ENCODE measurements at regions not wholly inside any gene's neighbourhood (a gene's known extent, or its start where the extent isn't known, plus 50 kb on each side); places are given as distances from the start of the nearest gene placed in this dataset.
"Not testable (repeated sequence)": the region's sequence is repeated elsewhere in the genome, so short reads cannot be mapped to it uniquely, and the experiment has no call there.

DNA sequence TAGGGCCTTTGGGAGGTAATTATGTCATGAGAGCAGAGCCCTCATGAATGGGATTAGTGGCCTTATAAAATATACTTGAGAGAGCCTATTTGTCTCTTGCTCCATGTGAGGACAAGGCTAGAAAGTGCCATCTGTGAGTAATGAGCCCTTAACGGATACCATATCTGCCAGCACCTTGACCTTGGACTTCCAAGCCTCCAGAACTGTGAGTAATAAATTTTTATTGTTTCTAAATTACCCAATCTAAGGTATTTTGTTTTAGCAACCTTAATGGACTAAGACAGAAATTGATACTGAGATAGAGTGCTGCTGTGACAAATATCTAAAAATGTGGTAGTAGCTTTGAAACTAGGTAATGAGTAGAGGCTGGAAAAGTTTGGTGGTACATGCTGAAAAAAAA is 285.0 kb upstream of the DIPK2B start:
- H3K4me3 Mint-ChIP-seq, result no peak overlapping the region
- no peaks in the 10 kb centered on the region for H3K36me3 Mint-ChIP-seq (ENCODE audit: low read depth)
- peaks cover 5% of the 10 kb centered on the region for H3K9me3 Mint-ChIP-seq
- no peaks in the 10 kb centered on the region for H3K27me3 Mint-ChIP-seq (ENCODE audit: low read depth)
- no peaks in the 10 kb centered on the region for H3K4me1 Mint-ChIP-seq (ENCODE audit: low read depth)
- no peak overlapping the region for H3K27ac Mint-ChIP-seq

DNA sequence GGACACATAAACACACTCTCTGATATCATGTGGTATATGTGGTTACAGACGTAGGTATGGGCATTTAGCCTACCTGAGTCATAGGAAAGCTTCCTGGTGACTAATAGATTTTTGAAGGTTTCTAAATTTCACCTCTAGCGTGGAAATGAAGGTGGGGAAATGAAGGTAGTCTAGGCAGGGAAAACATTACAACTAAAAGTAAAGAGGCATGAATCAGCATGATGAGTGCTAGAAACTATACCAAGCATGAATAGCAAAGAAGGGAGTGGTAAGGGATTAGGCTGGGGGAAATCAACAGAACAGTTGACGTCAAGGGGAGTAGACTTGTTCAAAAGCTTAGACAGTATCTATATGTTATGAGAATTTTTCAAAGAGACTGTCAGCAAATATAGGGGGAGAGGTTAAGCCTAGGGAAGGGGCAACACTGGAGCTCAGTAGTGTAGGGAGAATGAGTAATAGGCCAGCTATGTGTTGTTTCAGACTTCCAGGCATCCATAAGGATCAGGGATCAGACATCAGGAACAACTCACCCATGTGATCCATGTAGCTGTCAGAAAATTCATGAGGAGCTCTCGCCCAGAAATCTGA is 279.3 kb upstream of the DIPK2B start:
- Mint-ChIP-seq H3K9me3 (peaks cover 16% of the 10 kb centered on the region), H3K27me3 (ENCODE audit: low read depth) (no peaks in the 10 kb centered on the region), H3K36me3 (ENCODE audit: low read depth) (no peaks in the 10 kb centered on the region), H3K4me1 (ENCODE audit: low read depth) (peaks cover 2% of the 10 kb centered on the region), H3K4me3 (no peak overlapping the region), H3K27ac (no peak overlapping the region)

GRCh38 chrX:45479196-45479834 is 278.6 kb upstream of the DIPK2B start:
- Mint-ChIP-seq H3K4me1 (ENCODE audit: low read depth) (peaks cover 2% of the 10 kb centered on the region), H3K36me3 (ENCODE audit: low read depth) (no peaks in the 10 kb centered on the region), H3K27ac (no peak overlapping the region), H3K27me3 (ENCODE audit: low read depth) (no peaks in the 10 kb centered on the region), H3K4me3 (no peak overlapping the region), H3K9me3 (peaks cover 16% of the 10 kb centered on the region)

- Mint-ChIP-seq H3K27me3 (ENCODE audit: low read depth) (no peaks in the 10 kb centered on the region), H3K4me1 (ENCODE audit: low read depth) (no peaks in the 10 kb centered on the region), H3K9me3 (peaks cover 7% of the 10 kb centered on the region), H3K27ac (no peak overlapping the region), H3K36me3 (ENCODE audit: low read depth) (no peaks in the 10 kb centered on the region), H3K4me3 (no peak overlapping the region)
Observed at GRCh38 chrX:45472968-45473367, 272.3 kb upstream of the DIPK2B start.

DNA sequence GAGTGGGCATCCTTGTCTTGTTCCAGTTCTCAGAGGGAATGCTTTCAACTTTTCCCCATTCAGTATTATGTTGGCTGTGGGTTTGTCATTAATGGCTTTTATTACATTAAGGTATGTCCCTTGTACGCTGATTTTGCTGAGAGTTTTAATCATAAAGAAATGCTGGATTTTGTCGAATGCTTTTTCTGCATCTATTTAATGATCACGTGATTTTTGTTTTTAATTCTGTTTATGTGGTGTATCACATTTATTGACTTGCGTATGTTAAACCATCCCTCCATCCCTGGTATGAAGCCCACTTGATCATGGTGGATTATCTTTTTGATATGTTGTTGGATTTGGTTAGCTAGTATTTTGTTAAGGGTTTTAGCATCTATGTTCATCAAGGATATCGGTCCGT is 266.9 kb upstream of the DIPK2B start:
- H3K4me3 Mint-ChIP-seq; H3K27me3 Mint-ChIP-seq (ENCODE audit: low read depth); H3K4me1 Mint-ChIP-seq (ENCODE audit: low read depth); H3K27ac Mint-ChIP-seq; H3K36me3 Mint-ChIP-seq (ENCODE audit: low read depth): not testable (repeated sequence)
- peaks cover 11% of the 10 kb centered on the region for H3K9me3 Mint-ChIP-seq

- H3K4me3 Mint-ChIP-seq, H3K27ac Mint-ChIP-seq: not testable (repeated sequence)
Observed at GRCh38 chrX:45455732-45456131, 255.1 kb upstream of the DIPK2B start.

DNA sequence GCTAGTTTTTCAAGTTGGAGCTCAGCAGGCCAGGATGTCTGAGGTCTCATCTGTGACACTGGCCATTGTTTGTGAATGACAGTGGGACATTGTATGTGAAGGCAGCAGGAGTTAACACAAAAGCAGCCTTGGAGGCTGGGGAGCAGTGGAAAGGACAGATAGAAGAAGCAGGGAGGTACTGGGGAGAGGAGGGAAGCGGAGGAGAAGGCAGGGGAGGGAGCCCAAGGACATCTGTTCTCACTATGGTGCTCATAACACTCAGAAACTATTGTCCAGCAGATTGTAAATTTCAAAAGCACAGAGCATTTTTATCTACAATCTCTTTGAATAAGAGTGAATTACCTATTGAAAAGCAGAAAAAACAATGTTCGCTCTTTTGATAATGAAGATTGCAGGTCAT is 253.6 kb upstream of the DIPK2B start:
- Mint-ChIP-seq H3K27ac (no peak overlapping the region), H3K4me1 (ENCODE audit: low read depth) (no peaks in the 10 kb centered on the region), H3K36me3 (ENCODE audit: low read depth) (no peaks in the 10 kb centered on the region), H3K4me3 (no peak overlapping the region), H3K9me3 (no peaks in the 10 kb centered on the region), H3K27me3 (ENCODE audit: low read depth) (no peaks in the 10 kb centered on the region)

More at GRCh38 chrX:45455732-45456131, 255.1 kb upstream of the DIPK2B start:
- H3K9me3 Mint-ChIP-seq; H3K36me3 Mint-ChIP-seq (ENCODE audit: low read depth); H3K27me3 Mint-ChIP-seq (ENCODE audit: low read depth); H3K4me1 Mint-ChIP-seq (ENCODE audit: low read depth): not testable (repeated sequence)

DNA sequence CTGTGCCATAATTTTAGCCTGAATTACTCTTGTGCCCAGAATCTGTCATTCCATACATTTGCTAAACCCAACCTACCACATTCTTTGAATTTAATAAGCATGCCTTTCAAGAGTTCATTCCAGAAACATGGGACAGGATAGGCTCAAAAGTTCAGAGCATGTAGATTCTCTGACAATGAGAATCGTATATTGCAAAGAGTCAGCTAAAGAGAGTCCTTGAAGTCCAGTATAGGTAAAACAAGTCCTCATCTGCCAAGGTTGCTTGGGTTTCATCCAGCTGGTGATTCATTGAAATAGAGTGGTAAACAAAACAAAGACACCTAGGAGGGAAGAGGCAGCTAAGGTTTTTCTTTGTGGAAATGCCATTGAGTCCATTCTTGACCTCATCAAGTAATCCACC is 249.3 kb upstream of the DIPK2B start:
- H3K36me3 Mint-ChIP-seq (ENCODE audit: low read depth), result no peaks in the 10 kb centered on the region
- no peaks in the 10 kb centered on the region for H3K27me3 Mint-ChIP-seq (ENCODE audit: low read depth)
- H3K27ac Mint-ChIP-seq, result no peak overlapping the region
- no peaks in the 10 kb centered on the region for H3K4me1 Mint-ChIP-seq (ENCODE audit: low read depth)
- H3K9me3 Mint-ChIP-seq, result no peaks in the 10 kb centered on the region
- no peak overlapping the region for H3K4me3 Mint-ChIP-seq

GRCh38 chrX:45447995-45448394 is 247.3 kb upstream of the DIPK2B start:
- Mint-ChIP-seq H3K9me3 (no peaks in the 10 kb centered on the region), H3K27me3 (ENCODE audit: low read depth) (no peaks in the 10 kb centered on the region), H3K4me3 (no peak overlapping the region), H3K27ac (no peak overlapping the region), H3K36me3 (ENCODE audit: low read depth) (no peaks in the 10 kb centered on the region), H3K4me1 (ENCODE audit: low read depth) (no peaks in the 10 kb centered on the region)

- no peak overlapping the region for H3K4me3 Mint-ChIP-seq
- no peaks in the 10 kb centered on the region for H3K36me3 Mint-ChIP-seq (ENCODE audit: low read depth)
- no peak overlapping the region for H3K27ac Mint-ChIP-seq
- H3K27me3 Mint-ChIP-seq (ENCODE audit: low read depth), result no peaks in the 10 kb centered on the region
- no peaks in the 10 kb centered on the region for H3K4me1 Mint-ChIP-seq (ENCODE audit: low read depth)
- H3K9me3 Mint-ChIP-seq, result no peaks in the 10 kb centered on the region
Observed at GRCh38 chrX:45447331-45447730, 246.7 kb upstream of the DIPK2B start.

DNA sequence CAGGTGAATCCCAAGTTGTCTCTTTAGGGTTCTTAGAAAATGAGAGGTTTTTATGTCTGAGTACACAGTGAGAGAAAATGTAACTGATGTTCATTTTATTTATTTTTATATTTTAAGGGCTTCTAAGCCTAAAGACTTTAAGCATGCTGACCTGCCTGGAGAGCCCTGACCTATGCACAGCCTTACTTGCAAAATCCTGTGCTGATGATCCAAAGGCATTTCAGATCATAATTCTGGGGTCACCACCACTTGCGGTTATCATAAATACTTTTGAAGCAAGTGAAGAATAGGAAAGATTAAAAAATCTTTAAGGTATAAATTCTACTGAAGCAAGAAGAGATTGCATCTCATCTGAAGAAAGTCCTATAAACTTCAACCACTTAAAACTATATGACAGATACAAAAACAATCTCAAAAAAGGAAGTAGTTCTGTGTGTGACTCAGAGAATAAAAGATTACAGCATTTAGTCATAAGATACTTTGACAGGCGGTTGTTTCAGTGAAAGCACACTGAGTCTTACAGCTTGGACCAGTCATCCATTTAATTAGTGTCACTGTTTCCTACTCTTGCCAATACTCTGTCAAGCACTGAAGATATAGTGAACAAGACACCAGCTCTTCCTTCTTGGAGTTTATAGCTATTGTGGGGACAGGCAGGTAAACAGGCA is 245.2 kb upstream of the DIPK2B start:
- no peaks in the 10 kb centered on the region for H3K36me3 Mint-ChIP-seq (ENCODE audit: low read depth)
- no peaks in the 10 kb centered on the region for H3K27me3 Mint-ChIP-seq (ENCODE audit: low read depth)
- H3K27ac Mint-ChIP-seq, result no peak overlapping the region
- H3K4me1 Mint-ChIP-seq (ENCODE audit: low read depth), result no peaks in the 10 kb centered on the region
- no peak overlapping the region for H3K4me3 Mint-ChIP-seq
- no peaks in the 10 kb centered on the region for H3K9me3 Mint-ChIP-seq

- no peak overlapping the region for H3K27ac Mint-ChIP-seq
- H3K4me1 Mint-ChIP-seq (ENCODE audit: low read depth), result no peaks in the 10 kb centered on the region
- peaks cover 3% of the 10 kb centered on the region for H3K9me3 Mint-ChIP-seq
- H3K27me3 Mint-ChIP-seq (ENCODE audit: low read depth), result no peaks in the 10 kb centered on the region
- H3K36me3 Mint-ChIP-seq (ENCODE audit: low read depth), result no peaks in the 10 kb centered on the region
- H3K4me3 Mint-ChIP-seq, result no peak overlapping the region
Observed at GRCh38 chrX:45437186-45437585, 236.5 kb upstream of the DIPK2B start.

DNA sequence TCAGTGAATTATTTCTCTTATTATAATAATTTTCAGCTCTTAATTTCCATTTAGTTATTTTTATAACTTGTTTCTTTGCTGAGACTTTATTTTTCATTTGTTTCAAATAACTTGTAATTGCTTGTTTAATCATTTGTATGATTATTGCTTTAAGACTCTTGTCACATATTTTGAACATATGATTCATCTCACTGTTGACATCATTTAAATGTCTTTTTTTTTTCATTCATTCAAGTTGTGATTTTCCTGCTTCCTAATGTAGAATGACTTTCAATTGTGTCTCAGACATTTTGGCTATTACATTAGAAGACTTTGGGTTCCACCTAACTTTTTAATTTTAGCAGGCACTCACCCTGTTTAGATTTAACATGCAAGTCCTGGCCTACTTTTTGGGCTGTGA is 234.8 kb upstream of the DIPK2B start:
- Mint-ChIP-seq H3K4me3 (no peak overlapping the region), H3K27ac (no peak overlapping the region), H3K27me3 (ENCODE audit: low read depth) (no peaks in the 10 kb centered on the region), H3K9me3 (peaks cover 5% of the 10 kb centered on the region), H3K36me3 (ENCODE audit: low read depth) (no peaks in the 10 kb centered on the region), H3K4me1 (ENCODE audit: low read depth) (no peaks in the 10 kb centered on the region)

DNA sequence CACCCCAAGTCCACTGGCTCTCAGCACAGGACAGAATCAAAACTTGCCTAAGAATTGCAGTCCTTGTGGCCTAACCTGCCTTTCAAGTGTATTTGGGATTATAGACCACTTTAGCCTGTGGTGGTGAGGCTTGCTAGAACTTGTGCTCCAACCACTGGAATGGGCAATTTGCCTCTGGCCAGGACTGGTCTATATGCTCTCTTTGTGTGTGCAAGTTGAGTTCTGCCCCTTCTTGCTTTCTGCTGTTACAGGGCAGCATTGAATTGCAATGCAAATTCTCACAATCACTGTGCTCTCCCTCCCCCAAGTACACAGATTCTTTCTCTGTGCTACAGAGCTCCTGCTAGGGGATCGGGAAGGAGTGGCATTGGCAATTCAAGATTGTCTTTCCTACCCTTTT is 233.6 kb upstream of the DIPK2B start:
- no peaks in the 10 kb centered on the region for H3K36me3 Mint-ChIP-seq (ENCODE audit: low read depth)
- no peaks in the 10 kb centered on the region for H3K27me3 Mint-ChIP-seq (ENCODE audit: low read depth)
- no peak overlapping the region for H3K4me3 Mint-ChIP-seq
- H3K27ac Mint-ChIP-seq, result no peak overlapping the region
- H3K4me1 Mint-ChIP-seq (ENCODE audit: low read depth), result no peaks in the 10 kb centered on the region
- H3K9me3 Mint-ChIP-seq, result peaks cover 5% of the 10 kb centered on the region

- Mint-ChIP-seq H3K4me1 (ENCODE audit: low read depth) (no peaks in the 10 kb centered on the region), H3K9me3 (peaks cover 9% of the 10 kb centered on the region), H3K27me3 (ENCODE audit: low read depth) (no peaks in the 10 kb centered on the region), H3K4me3 (no peak overlapping the region), H3K27ac (no peak overlapping the region), H3K36me3 (ENCODE audit: low read depth) (no peaks in the 10 kb centered on the region)
Observed at GRCh38 chrX:45428831-45429230, 228.2 kb upstream of the DIPK2B start.
